ENCODE measurements at regions not wholly inside any gene's neighbourhood (a gene's known extent, or its start where the extent isn't known, plus 50 kb on each side); places are given as distances from the start of the nearest gene placed in this dataset.

DNA sequence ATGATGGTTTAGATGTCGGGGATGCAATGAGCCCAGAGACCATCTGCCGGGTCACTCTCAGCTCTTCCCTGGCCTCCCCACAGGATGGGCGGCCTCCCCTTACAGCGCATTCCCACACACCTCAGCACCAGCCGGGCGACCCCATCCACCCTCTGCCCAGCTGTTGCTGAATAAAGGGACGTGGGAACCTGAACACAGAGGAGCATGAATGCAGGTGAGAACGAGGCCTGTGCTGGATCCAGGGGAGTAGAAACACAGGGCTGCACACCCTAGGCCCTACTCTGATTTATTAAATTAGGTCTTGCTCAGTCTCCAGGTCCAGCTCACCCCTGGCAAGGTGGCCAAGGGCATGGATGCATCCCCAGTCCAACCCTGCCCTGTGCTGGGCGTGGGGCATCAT lies 180.5 kb downstream of the CTTN start:
- Histone ChIP-seq H3K9me3 (no peaks in the 10 kb centered on the region), H3K4me3 (no peak overlapping the region), H3K27ac (no peak overlapping the region), H3K27me3 (no peaks in the 10 kb centered on the region), H3K4me1 (no peaks in the 10 kb centered on the region), H3K36me3 (no peaks in the 10 kb centered on the region)
- TF ChIP-seq POLR2A (IDR thresholded peaks at IDR 0.05) (no peak), EP300 (IDR thresholded peaks at IDR 0.05) (no peak)
- TF ChIP-seq, protein P1, sequence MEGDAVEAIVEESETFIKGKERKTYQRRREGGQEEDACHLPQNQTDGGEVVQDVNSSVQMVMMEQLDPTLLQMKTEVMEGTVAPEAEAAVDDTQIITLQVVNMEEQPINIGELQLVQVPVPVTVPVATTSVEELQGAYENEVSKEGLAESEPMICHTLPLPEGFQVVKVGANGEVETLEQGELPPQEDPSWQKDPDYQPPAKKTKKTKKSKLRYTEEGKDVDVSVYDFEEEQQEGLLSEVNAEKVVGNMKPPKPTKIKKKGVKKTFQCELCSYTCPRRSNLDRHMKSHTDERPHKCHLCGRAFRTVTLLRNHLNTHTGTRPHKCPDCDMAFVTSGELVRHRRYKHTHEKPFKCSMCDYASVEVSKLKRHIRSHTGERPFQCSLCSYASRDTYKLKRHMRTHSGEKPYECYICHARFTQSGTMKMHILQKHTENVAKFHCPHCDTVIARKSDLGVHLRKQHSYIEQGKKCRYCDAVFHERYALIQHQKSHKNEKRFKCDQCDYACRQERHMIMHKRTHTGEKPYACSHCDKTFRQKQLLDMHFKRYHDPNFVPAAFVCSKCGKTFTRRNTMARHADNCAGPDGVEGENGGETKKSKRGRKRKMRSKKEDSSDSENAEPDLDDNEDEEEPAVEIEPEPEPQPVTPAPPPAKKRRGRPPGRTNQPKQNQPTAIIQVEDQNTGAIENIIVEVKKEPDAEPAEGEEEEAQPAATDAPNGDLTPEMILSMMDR (IDR thresholded peaks at IDR 0.05) = no peak
- 87 to 91% methylated on average over 8 to 9 of the region's 9 CpGs for WGBS, 2 donors
- no peak for DNase-seq (ENCODE audit: low spot score in 2 of 2)

DNA sequence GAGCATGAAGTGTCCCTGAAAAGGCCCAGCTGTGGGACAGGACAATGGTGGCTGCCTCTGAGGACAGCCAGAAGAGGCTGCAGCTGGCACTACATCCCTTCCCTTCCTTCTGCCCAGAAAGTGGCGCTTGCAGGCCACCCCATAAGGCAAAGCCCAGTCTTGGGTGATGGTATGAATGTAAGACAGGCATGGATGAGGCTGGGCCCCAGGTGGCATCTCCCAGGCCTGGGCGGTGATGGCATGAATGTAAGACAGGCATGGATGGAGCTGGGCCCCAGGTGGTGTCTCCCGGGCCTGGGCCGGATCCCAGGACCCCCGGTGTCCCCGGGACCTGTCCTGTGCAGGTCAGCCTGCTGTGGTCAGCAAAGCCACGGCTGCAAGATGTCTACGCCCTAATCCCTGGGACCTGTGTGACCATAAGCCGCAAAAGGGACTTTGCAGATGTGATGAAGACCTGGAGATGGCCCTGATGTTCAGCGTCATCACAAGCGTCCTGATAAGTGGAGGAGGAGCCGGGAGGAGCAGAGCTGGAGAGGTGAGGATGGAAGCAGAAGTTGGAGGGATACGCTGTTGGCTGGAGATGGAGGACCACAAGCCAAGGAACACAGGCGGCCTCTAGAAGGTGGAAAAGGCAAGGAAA lies 181.1 kb downstream of the CTTN start:
- Histone ChIP-seq H3K36me3 (no peaks in the 10 kb centered on the region), H3K27ac (no peak overlapping the region), H3K9me3 (no peaks in the 10 kb centered on the region), H3K4me1 (no peaks in the 10 kb centered on the region), H3K27me3 (no peaks in the 10 kb centered on the region), H3K4me3 (no peak overlapping the region)
- WGBS, 2 donors = 91 to 92% methylated on average over 12 to 14 of the region's 14 CpGs
- TF ChIP-seq, protein P1 (IDR thresholded peaks at IDR 0.05) = no peak
- TF ChIP-seq EP300 (IDR thresholded peaks at IDR 0.05) (no peak), POLR2A (IDR thresholded peaks at IDR 0.05) (no peak)
- no peak for DNase-seq (ENCODE audit: low spot score in 2 of 2)

DNA sequence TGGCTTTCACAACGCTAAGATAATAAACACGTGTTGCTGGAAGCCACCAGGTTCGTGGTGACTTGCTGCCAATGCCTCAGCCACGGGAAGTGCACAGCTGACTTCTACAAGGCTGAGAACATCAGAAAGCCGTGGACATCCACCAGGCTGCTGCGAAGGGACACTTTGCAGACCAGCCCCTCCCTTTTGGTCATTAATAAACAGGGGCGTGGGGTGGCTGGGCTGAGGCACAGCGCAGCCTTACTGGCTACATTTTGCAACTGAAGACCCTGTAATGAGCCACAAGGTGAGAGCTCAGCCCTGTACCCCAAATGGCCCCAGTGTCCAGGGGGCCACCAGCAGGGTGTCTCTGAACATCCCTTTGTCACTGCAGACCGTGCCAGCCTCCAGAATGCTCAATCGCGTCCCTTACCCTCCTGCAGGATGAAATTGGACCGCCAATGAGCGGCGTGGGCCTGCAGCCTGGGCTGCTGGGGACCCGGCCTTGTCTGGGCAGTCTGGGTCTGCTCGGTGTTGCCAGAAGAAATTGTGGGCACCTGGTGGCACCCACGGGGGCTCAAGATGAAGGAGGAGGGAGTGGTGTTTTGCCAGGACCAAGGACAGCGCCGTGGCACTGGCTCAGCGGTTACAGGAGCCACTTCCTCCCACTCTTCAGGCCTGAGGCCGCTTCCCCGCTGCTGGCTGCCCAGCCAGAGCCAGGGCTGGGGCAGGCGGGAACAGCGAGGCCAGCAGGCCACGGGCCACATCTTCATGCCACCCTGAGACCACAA lies 181.9 kb downstream of the CTTN start:
- Histone ChIP-seq H3K4me3 (no peak overlapping the region), H3K36me3 (no peaks in the 10 kb centered on the region), H3K27me3 (no peaks in the 10 kb centered on the region), H3K4me1 (no peaks in the 10 kb centered on the region), H3K9me3 (no peaks in the 10 kb centered on the region), H3K27ac (no peak overlapping the region)
- DNase-seq (ENCODE audit: low spot score in 2 of 2) = no peak
- TF ChIP-seq EP300 (IDR thresholded peaks at IDR 0.05) (no peak), POLR2A (IDR thresholded peaks at IDR 0.05) (no peak)
- TF ChIP-seq, protein P1 (IDR thresholded peaks at IDR 0.05) = no peak
- 66 to 81% methylated on average over 23 to 24 of the region's 25 CpGs for whole genome bisulfite sequencing, 2 donors

DNA sequence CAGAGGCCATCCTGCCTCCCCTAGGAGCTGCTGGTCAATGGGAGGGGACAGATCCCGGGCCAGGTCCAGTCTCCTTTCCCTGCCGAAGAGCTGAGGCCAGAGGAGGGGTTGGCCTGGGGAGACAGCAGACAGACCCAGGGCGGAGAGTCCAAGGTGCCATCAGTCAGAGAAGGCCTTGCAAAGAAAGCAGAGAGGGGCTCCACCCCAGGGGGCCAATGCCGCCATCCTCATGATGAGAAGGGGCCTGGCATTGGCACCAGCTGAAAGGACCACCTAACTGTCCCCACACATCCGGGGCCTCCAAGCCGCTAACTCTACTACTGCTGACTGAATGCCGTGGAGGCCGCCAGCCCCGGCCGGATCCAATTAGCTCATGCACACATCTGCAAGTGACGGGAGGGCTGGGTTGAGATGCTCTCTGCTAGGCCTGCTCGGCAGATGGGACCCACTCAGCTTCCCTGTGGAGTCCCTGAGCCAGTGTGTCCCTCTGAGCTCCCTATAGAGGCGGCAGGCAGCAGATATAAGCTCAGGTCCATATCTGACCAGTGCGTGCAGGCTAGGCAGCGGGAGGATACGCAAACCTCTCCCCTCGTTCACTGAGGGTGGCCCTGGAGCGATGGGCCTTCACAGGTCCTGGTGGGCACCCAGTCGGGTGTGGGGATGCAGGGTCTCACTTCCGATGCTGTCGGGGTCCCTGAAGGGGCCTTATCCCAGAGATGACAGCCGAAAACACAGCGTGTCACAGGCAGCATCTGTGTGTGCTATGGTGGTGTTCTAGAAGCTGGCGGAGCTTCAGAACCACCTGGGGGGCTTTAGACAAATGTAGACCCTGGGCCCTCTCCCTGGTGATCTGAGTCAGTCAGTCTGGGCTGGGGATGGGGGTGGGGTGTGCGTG lies 183.9 kb downstream of the CTTN start:
- TF ChIP-seq POLR2A (IDR thresholded peaks at IDR 0.05) (no peak), EP300 (IDR thresholded peaks at IDR 0.05) (no peak)
- TF ChIP-seq, protein P1 (IDR thresholded peaks at IDR 0.05) = no peak
- H3K4me1 ChIP-seq = no peaks in the 10 kb centered on the region
- no peaks in the 10 kb centered on the region for H3K36me3 ChIP-seq
- H3K4me3 ChIP-seq = no peak overlapping the region
- WGBS, 2 donors = 82 to 87% methylated on average over 18 to 25 of the region's 25 CpGs
- no peaks in the 10 kb centered on the region for H3K9me3 ChIP-seq
- DNase-seq (ENCODE audit: low spot score in 2 of 2) = no peak
- no peaks in the 10 kb centered on the region for H3K27me3 ChIP-seq
- H3K27ac ChIP-seq = no peak overlapping the region
